ENCODE measurements at regions not wholly inside any gene's neighbourhood (a gene's known extent, or its start where the extent isn't known, plus 50 kb on each side); places are given as distances from the start of the nearest gene placed in this dataset.
"Not testable (repeated sequence)": the region's sequence is repeated elsewhere in the genome, so short reads cannot be mapped to it uniquely, and the experiment has no call there.

- H3K27me3 ChIP-seq (ENCODE audit: insufficient read depth, low read length) = no peaks in the 10 kb centered on the region
- H3K4me3 ChIP-seq (ENCODE audit: low read length in 2 of 2) = no peak overlapping the region
- peaks cover 0 to 3% of the 10 kb centered on the region in 2 donors for H3K9me3 ChIP-seq (ENCODE audit: control insufficient read depth in 1 of 2, low read length in 2 of 2)
- Mint-ChIP-seq H3K36me3 (no peaks in the 10 kb centered on the region), H3K4me1 (no peaks in the 10 kb centered on the region), H3K9me3 (peaks cover 0 to 18% (median 0%) of the 10 kb centered on the region in 8 donors), H3K4me3 (no peak overlapping the region), H3K27ac (no peak overlapping the region), H3K27me3 (no peaks in the 10 kb centered on the region)
- intact Hi-C loops (cut with micrococcal nuclease) = no loop called here
- ChIA-PET CTCF (ENCODE audit: partially characterized antibody) (no interaction called here), POLR2A (ENCODE audit: partially characterized antibody) (no interaction called here)
- DNase-seq = no peak
- no peak overlapping the region for H3K27ac ChIP-seq (ENCODE audit: low read depth, low read length)
- H3K4me1 ChIP-seq (ENCODE audit: insufficient read depth, low read length) = no peaks in the 10 kb centered on the region
- no peaks in the 10 kb centered on the region for H3K36me3 ChIP-seq (ENCODE audit: insufficient read depth, low read length)
Observed at GRCh38 chr17:71600137-71600789, 520.6 kb upstream of the SOX9 start.

- Mint-ChIP-seq H3K27me3 (no peaks in the 10 kb centered on the region), H3K4me1 (no peaks in the 10 kb centered on the region), H3K36me3 (no peaks in the 10 kb centered on the region), H3K27ac (no peak overlapping the region), H3K4me3 (no peak overlapping the region), H3K9me3 (peaks cover 0 to 14% (median under 1%) of the 10 kb centered on the region in 8 donors)
- no peak for DNase-seq
- Histone ChIP-seq H3K4me1 (ENCODE audit: insufficient read depth, low read length) (no peaks in the 10 kb centered on the region), H3K36me3 (ENCODE audit: insufficient read depth, low read length) (no peaks in the 10 kb centered on the region), H3K9me3 (ENCODE audit: control insufficient read depth in 1 of 2, low read length in 2 of 2) (no peaks in the 10 kb centered on the region), H3K27ac (ENCODE audit: low read depth, low read length) (no peak overlapping the region), H3K4me3 (ENCODE audit: low read length in 2 of 2) (no peak overlapping the region), H3K27me3 (ENCODE audit: insufficient read depth, low read length) (no peaks in the 10 kb centered on the region)
- POLR2A ChIA-PET (ENCODE audit: partially characterized antibody) = no interaction called here
- intact Hi-C loops (cut with micrococcal nuclease) = no loop called here
- CTCF ChIA-PET (ENCODE audit: partially characterized antibody) = no interaction called here
Observed at GRCh38 chr17:71601894-71602504, 518.8 kb upstream of the SOX9 start.

- no peak for DNase-seq
- H3K4me1 ChIP-seq (ENCODE audit: insufficient read depth, low read length) = no peaks in the 10 kb centered on the region
- CTCF ChIA-PET (ENCODE audit: partially characterized antibody) = no interaction called here
- H3K27me3 Mint-ChIP-seq = no peaks in the 10 kb centered on the region
- intact Hi-C loops (cut with micrococcal nuclease) = no loop called here
- peaks cover 0 to 25% (median 14%) of the 10 kb centered on the region in 8 donors for H3K9me3 Mint-ChIP-seq
- POLR2A ChIA-PET (ENCODE audit: partially characterized antibody) = no interaction called here
- no peak overlapping the region for H3K4me3 ChIP-seq (ENCODE audit: low read length in 2 of 2)
- peaks cover 0 to 4% of the 10 kb centered on the region in 2 donors for H3K9me3 ChIP-seq (ENCODE audit: control insufficient read depth in 1 of 2, low read length in 2 of 2)
- H3K36me3 ChIP-seq (ENCODE audit: insufficient read depth, low read length) = no peaks in the 10 kb centered on the region
- H3K4me1 Mint-ChIP-seq = no peaks in the 10 kb centered on the region
- no peaks in the 10 kb centered on the region for H3K27me3 ChIP-seq (ENCODE audit: insufficient read depth, low read length)
- H3K36me3 Mint-ChIP-seq = no peaks in the 10 kb centered on the region
- H3K27ac ChIP-seq (ENCODE audit: low read depth, low read length) = no peak overlapping the region
- no peak overlapping the region for H3K4me3 Mint-ChIP-seq
- no peak overlapping the region for H3K27ac Mint-ChIP-seq
Observed at GRCh38 chr17:71613996-71614395, 506.8 kb upstream of the SOX9 start.

GRCh38 chr17:71615820-71616219 lies 505.0 kb upstream of the SOX9 start:
- no peak for DNase-seq
- H3K27ac Mint-ChIP-seq = no peak overlapping the region
- Histone ChIP-seq H3K27ac (ENCODE audit: low read depth, low read length) (no peak overlapping the region), H3K36me3 (ENCODE audit: insufficient read depth, low read length) (no peaks in the 10 kb centered on the region), H3K27me3 (ENCODE audit: insufficient read depth, low read length) (no peaks in the 10 kb centered on the region), H3K4me1 (ENCODE audit: insufficient read depth, low read length) (no peaks in the 10 kb centered on the region), H3K9me3 (ENCODE audit: control insufficient read depth in 1 of 2, low read length in 2 of 2) (peaks cover 0 to 4% of the 10 kb centered on the region in 2 donors), H3K4me3 (ENCODE audit: low read length in 2 of 2) (no peak overlapping the region)
- peaks cover 0 to 28% (median 19%) of the 10 kb centered on the region in 8 donors for H3K9me3 Mint-ChIP-seq
- H3K36me3 Mint-ChIP-seq = no peaks in the 10 kb centered on the region
- ChIA-PET CTCF (ENCODE audit: partially characterized antibody) (no interaction called here), POLR2A (ENCODE audit: partially characterized antibody) (no interaction called here)
- no peaks in the 10 kb centered on the region for H3K27me3 Mint-ChIP-seq
- no peak overlapping the region for H3K4me3 Mint-ChIP-seq
- no peaks in the 10 kb centered on the region for H3K4me1 Mint-ChIP-seq
- intact Hi-C loops (cut with micrococcal nuclease) = no loop called here

- H3K4me1 ChIP-seq (ENCODE audit: insufficient read depth, low read length); H3K27ac ChIP-seq (ENCODE audit: low read depth, low read length); intact Hi-C loops (cut with micrococcal nuclease); H3K4me3 ChIP-seq (ENCODE audit: low read length in 2 of 2); POLR2A ChIA-PET (ENCODE audit: partially characterized antibody); H3K9me3 ChIP-seq (ENCODE audit: control insufficient read depth in 1 of 2, low read length in 2 of 2); H3K27me3 Mint-ChIP-seq; H3K4me3 Mint-ChIP-seq; CTCF ChIA-PET (ENCODE audit: partially characterized antibody); H3K27me3 ChIP-seq (ENCODE audit: insufficient read depth, low read length); DNase-seq; H3K4me1 Mint-ChIP-seq; H3K36me3 Mint-ChIP-seq; H3K36me3 ChIP-seq (ENCODE audit: insufficient read depth, low read length): not testable (repeated sequence)
- Mint-ChIP-seq H3K27ac (peak overlapping the region in 1 of 7 donors; percentile 37), H3K9me3 (peaks cover 2 to 33% (median 20%) of the 10 kb centered on the region in 8 donors)
Observed at GRCh38 chr17:71617767-71618166, 503.1 kb upstream of the SOX9 start.

GRCh38 chr17:71625330-71625729 lies 495.5 kb upstream of the SOX9 start:
- no peak overlapping the region for H3K27ac Mint-ChIP-seq
- H3K27me3 ChIP-seq (ENCODE audit: insufficient read depth, low read length) = no peaks in the 10 kb centered on the region
- H3K4me3 Mint-ChIP-seq = no peak overlapping the region
- H3K36me3 Mint-ChIP-seq = no peaks in the 10 kb centered on the region
- H3K27me3 Mint-ChIP-seq = no peaks in the 10 kb centered on the region
- no peak overlapping the region for H3K27ac ChIP-seq (ENCODE audit: low read depth, low read length)
- POLR2A ChIA-PET (ENCODE audit: partially characterized antibody) = no interaction called here
- H3K4me1 ChIP-seq (ENCODE audit: insufficient read depth, low read length) = no peaks in the 10 kb centered on the region
- no peak for DNase-seq
- CTCF ChIA-PET (ENCODE audit: partially characterized antibody) = no interaction called here
- no peak overlapping the region for H3K4me3 ChIP-seq (ENCODE audit: low read length in 2 of 2)
- H3K36me3 ChIP-seq (ENCODE audit: insufficient read depth, low read length) = no peaks in the 10 kb centered on the region
- peaks cover 2 to 10% (median 5%) of the 10 kb centered on the region in 8 donors for H3K9me3 Mint-ChIP-seq
- peaks cover 0 to 5% of the 10 kb centered on the region in 2 donors for H3K9me3 ChIP-seq (ENCODE audit: control insufficient read depth in 1 of 2, low read length in 2 of 2)
- H3K4me1 Mint-ChIP-seq = no peaks in the 10 kb centered on the region
- intact Hi-C loops (cut with micrococcal nuclease) = no loop called here

- Histone ChIP-seq H3K4me3 (ENCODE audit: low read length in 2 of 2) (no peak overlapping the region), H3K9me3 (ENCODE audit: control insufficient read depth in 1 of 2, low read length in 2 of 2) (no peaks in the 10 kb centered on the region), H3K27ac (ENCODE audit: low read depth, low read length) (no peak overlapping the region), H3K27me3 (ENCODE audit: insufficient read depth, low read length) (no peaks in the 10 kb centered on the region), H3K4me1 (ENCODE audit: insufficient read depth, low read length) (no peaks in the 10 kb centered on the region), H3K36me3 (ENCODE audit: insufficient read depth, low read length) (no peaks in the 10 kb centered on the region)
- H3K4me3 Mint-ChIP-seq = no peak overlapping the region
- H3K36me3 Mint-ChIP-seq = no peaks in the 10 kb centered on the region
- H3K4me1 Mint-ChIP-seq = no peaks in the 10 kb centered on the region
- no peaks in the 10 kb centered on the region for H3K27me3 Mint-ChIP-seq
- intact Hi-C loops (cut with micrococcal nuclease) = no loop called here
- no peak for DNase-seq
- POLR2A ChIA-PET (ENCODE audit: partially characterized antibody) = no interaction called here
- no peak overlapping the region for H3K27ac Mint-ChIP-seq
- peaks cover 0 to 5% (median under 1%) of the 10 kb centered on the region in 8 donors for H3K9me3 Mint-ChIP-seq
- CTCF ChIA-PET (ENCODE audit: partially characterized antibody) = no interaction called here
Observed at GRCh38 chr17:71628306-71628705, 492.5 kb upstream of the SOX9 start.

Measured in CD4-positive, alpha-beta memory T cell (primary cell).